GM19463 (cell line): ENCODE measurements at regions not wholly inside any gene's neighbourhood (a gene's known extent, or its start where the extent isn't known, plus 50 kb on each side); places are given as distances from the start of the nearest gene placed in this dataset.
"Not testable (repeated sequence)": the region's sequence is repeated elsewhere in the genome, so short reads cannot be mapped to it uniquely, and the experiment has no call there.

Source experiments
- ATAC-seq: cut with Tn5 transposase; IDR thresholded peaks from one replicate; pipeline ENCODE4 v1.9.1; 2021; ENCODE audit warnings: mild to moderate bottlenecking, moderate library complexity; ENCODE audit not compliant: unreplicated experiment

- no peak for ATAC-seq
Observed at GRCh38 chr3:109982201-109982600, 644.9 kb upstream of the DPPA4 start.

- ATAC-seq = no peak
Observed at GRCh38 chr3:109984976-109985375, 647.6 kb upstream of the DPPA4 start.

- peak; percentile 56 for ATAC-seq
Observed at GRCh38 chr3:109985943-109986555, 648.7 kb upstream of the DPPA4 start.

GRCh38 chr3:109994853-109995252 is 657.5 kb upstream of the DPPA4 start:
- ATAC-seq = no peak

GRCh38 chr3:109995377-109995776 is 658.0 kb upstream of the DPPA4 start:
- no peak for ATAC-seq

GRCh38 chr3:110001905-110002304 is 664.6 kb upstream of the DPPA4 start:
- ATAC-seq = not testable (repeated sequence)

GRCh38 chr3:110006913-110007312 is 669.6 kb upstream of the DPPA4 start:
- no peak for ATAC-seq

- peak; percentile 65 for ATAC-seq
Observed at GRCh38 chr3:110015231-110015963, 678.1 kb upstream of the DPPA4 start.

- ATAC-seq = no peak
Observed at GRCh38 chr3:110016235-110016815, 679.0 kb upstream of the DPPA4 start.

GRCh38 chr3:110017304-110017703 is 680.0 kb upstream of the DPPA4 start:
- ATAC-seq = no peak

- ATAC-seq = peak; percentile 74
Observed at GRCh38 chr3:110021659-110022058, 684.3 kb upstream of the DPPA4 start.

GRCh38 chr3:110023022-110023421 is 685.7 kb upstream of the DPPA4 start:
- ATAC-seq = not testable (repeated sequence)

- ATAC-seq = no peak
Observed at GRCh38 chr3:110026421-110026820, 689.1 kb upstream of the DPPA4 start.

GRCh38 chr3:110027446-110028080 is 690.2 kb upstream of the DPPA4 start:
- ATAC-seq = peak; percentile 64

- ATAC-seq = no peak
Observed at GRCh38 chr3:110031975-110032374, 694.6 kb upstream of the DPPA4 start.

- ATAC-seq = no peak
Observed at GRCh38 chr3:110059431-110059830, 722.1 kb upstream of the DPPA4 start.

- no peak for ATAC-seq
Observed at GRCh38 chr3:110062716-110063115, 725.4 kb upstream of the DPPA4 start.

GRCh38 chr3:110063178-110063577 is 725.8 kb upstream of the DPPA4 start:
- no peak for ATAC-seq

GRCh38 chr3:110066206-110066605 is 728.9 kb upstream of the DPPA4 start:
- no peak for ATAC-seq

GRCh38 chr3:110067527-110067926 is 730.2 kb upstream of the DPPA4 start:
- ATAC-seq = peak; percentile 46

- peak; percentile 35 for ATAC-seq
Observed at GRCh38 chr3:110069761-110070160, 732.4 kb upstream of the DPPA4 start.
